H1 (cell line): ENCODE measurements at regions not wholly inside any gene's neighbourhood (a gene's known extent, or its start where the extent isn't known, plus 50 kb on each side); places are given as distances from the start of the nearest gene placed in this dataset.

Source experiments
- CTCF ChIA-PET: fragments of 300-600 bp; sonication (Branson Sonifier 250); formaldehyde crosslinking; loops from one replicate; lab custom pipeline; 2021; ENCODE audit not compliant: partially characterized antibody; lab: Charles Lee
- POLR2A ChIA-PET: fragments of 300-600 bp; sonication (Branson Sonifier 250); formaldehyde crosslinking; loops from one replicate; lab custom pipeline; 2021; ENCODE audit warnings: inconsistent platforms; ENCODE audit not compliant: partially characterized antibody; lab: Charles Lee
- DNase-seq, 2 experiments: peaks; one replicate each; pipeline versions ENCODE4 v3.0.0 to v3.0.0-alpha.2; 2010 to 2022; ENCODE audit warnings: low spot score in 2 of 2, low read depth in 1 of 2, mixed read lengths in 1 of 2
- FAIRE-seq: peaks from 2 replicates; lab custom pipeline; 2011; peaks lifted over from hg19 to GRCh38; lab: Jason Lieb, UNC
- H2AFZ ChIP-seq: 2 replicates; pipeline ENCODE4 v1.8.1; 2012; ENCODE audit warnings: low read length, inconsistent platforms
- H2AK5ac ChIP-seq: 2 replicates; pipeline ENCODE4 v1.6.1; 2013; ENCODE audit warnings: low read depth, low read length
- H2BK120ac ChIP-seq: replicated peaks from 2 replicates; pipeline ENCODE3; 2013; ENCODE audit warnings: low read depth, low read length, inconsistent platforms
- H2BK12ac ChIP-seq: 2 replicates; pipeline ENCODE4 v1.6.1; 2013; ENCODE audit warnings: low read depth, low read length
- H2BK15ac ChIP-seq: 2 replicates; pipeline ENCODE4 v1.6.1; 2013; ENCODE audit warnings: low read length
- H2BK20ac ChIP-seq: 2 replicates; pipeline ENCODE4 v1.6.1; 2013; ENCODE audit warnings: low read length
- H2BK5ac ChIP-seq: 2 replicates; pipeline ENCODE4 v1.6.1; 2013; ENCODE audit warnings: low read depth, low read length
- H3K14ac ChIP-seq: 2 replicates; pipeline ENCODE4 v1.6.1; 2013; ENCODE audit warnings: inconsistent platforms; ENCODE audit not compliant: insufficient read length
- H3K18ac ChIP-seq: 2 replicates; pipeline ENCODE4 v1.6.1; 2013; ENCODE audit warnings: low read length; ENCODE audit errors: extremely low read depth
- H3K23ac ChIP-seq: 2 replicates; pipeline ENCODE4 v1.6.1; 2013; ENCODE audit warnings: inconsistent platforms; ENCODE audit not compliant: insufficient read length
- H3K23me2 ChIP-seq: 2 replicates; pipeline ENCODE4 v1.6.1; 2013; ENCODE audit warnings: low read depth, low read length
- H3K27ac ChIP-seq: 2 replicates; pipeline ENCODE4 v1.6.1; 2011; ENCODE audit warnings: low read depth, low read length, inconsistent platforms
- H3K27me3 ChIP-seq, 4 experiments: replicated peaks in 1 of 4; 1 replicate in 1 of 4; 2 replicates in 3 of 4; pipeline versions ENCODE4 v1.6.1 to v1.8.1; 2011 to 2013; ENCODE audit warnings: low read length in 3 of 4, mild to moderate bottlenecking in 3 of 4, inconsistent platforms in 2 of 4, mixed read lengths in 2 of 4, moderate library complexity in 1 of 4; ENCODE audit not compliant: control insufficient read depth in 3 of 4, insufficient read depth in 3 of 4; ENCODE audit errors: extremely low read depth in 1 of 4
- H3K36me3 ChIP-seq, 4 experiments: 2 replicates each; pipeline versions ENCODE4 v1.6.1 to v1.8.1; 2011 to 2013; ENCODE audit warnings: mild to moderate bottlenecking in 4 of 4, low read length in 3 of 4, moderate library complexity in 2 of 4, control low read depth in 1 of 4, inconsistent platforms in 1 of 4; ENCODE audit not compliant: insufficient read depth in 4 of 4, control insufficient read depth in 2 of 4
- H3K4ac ChIP-seq: replicated peaks from 2 replicates; pipeline ENCODE3; 2013; ENCODE audit warnings: low read length, low read depth, mixed read lengths, inconsistent platforms; ENCODE audit not compliant: insufficient read length
- H3K4me1 ChIP-seq, 4 experiments: replicated peaks in 1 of 4; 1 replicate in 1 of 4; 2 replicates in 3 of 4; pipeline versions ENCODE4 v1.6.1 to v1.8.1; 2011 to 2013; ENCODE audit warnings: low read length in 3 of 4, inconsistent platforms in 2 of 4, mixed read lengths in 1 of 4; ENCODE audit not compliant: insufficient read depth in 4 of 4, control insufficient read depth in 3 of 4
- H3K4me2 ChIP-seq, 2 experiments: 2 replicates each; pipeline versions ENCODE4 v1.6.1 to v1.8.1; 2011 to 2013; ENCODE audit warnings: low read depth in 2 of 2, low read length in 2 of 2, control low read depth in 1 of 2, inconsistent platforms in 1 of 2, mild to moderate bottlenecking in 1 of 2; ENCODE audit not compliant: insufficient read depth in 1 of 2
- H3K4me3 ChIP-seq, 4 experiments: fragments of 200-600, 300-600 bp in 1 of 4; sonication (generic), shearing (Covaris generic), sonication (Bioruptor Twin) in 1 of 4; 2 replicates each; pipeline versions ENCODE4 v1.5.1 to v1.8.1; 2011 to 2016; ENCODE audit warnings: low read length in 4 of 4, low read depth in 3 of 4, control low read depth in 2 of 4, inconsistent platforms in 2 of 4, mild to moderate bottlenecking in 2 of 4, mixed read lengths in 1 of 4, moderate library complexity in 1 of 4; ENCODE audit not compliant: insufficient read depth in 2 of 4; ENCODE audit errors: extremely low read depth in 1 of 4
- H3K56ac ChIP-seq: replicated peaks from 2 replicates; pipeline ENCODE3; 2013; ENCODE audit warnings: low read depth, mild to moderate bottlenecking, mixed read lengths, low read length, inconsistent platforms; ENCODE audit not compliant: insufficient read length
- H3K79me1 ChIP-seq: 2 replicates; pipeline ENCODE4 v1.6.1; 2013; ENCODE audit warnings: low read depth, low read length, control low read depth
- H3K79me2 ChIP-seq, 2 experiments: 2 replicates each; pipeline versions ENCODE4 v1.6.1 to v1.8.1; 2012 to 2013; ENCODE audit warnings: low read length in 2 of 2, mild to moderate bottlenecking in 2 of 2, inconsistent platforms in 1 of 2; ENCODE audit not compliant: insufficient read depth in 2 of 2, control insufficient read depth in 1 of 2
- H3K9ac ChIP-seq, 4 experiments: replicated peaks in 1 of 4; 1 replicate in 1 of 4; 2 replicates in 3 of 4; pipeline versions ENCODE4 v1.6.1 to v1.8.1; 2011 to 2013; ENCODE audit warnings: low read depth in 3 of 4, low read length in 3 of 4, control low read depth in 2 of 4, mild to moderate bottlenecking in 2 of 4, moderate library complexity in 2 of 4, inconsistent platforms in 1 of 4; ENCODE audit errors: extremely low read depth in 1 of 4
- H3K9me3 ChIP-seq, 2 experiments: 2 replicates each; pipeline versions ENCODE4 v1.6.1 to v1.8.1; 2012 to 2013; ENCODE audit warnings: mild to moderate bottlenecking in 2 of 2, moderate library complexity in 2 of 2, control low read depth in 1 of 2, inconsistent platforms in 1 of 2, low read depth in 1 of 2, low read length in 1 of 2, mixed read lengths in 1 of 2; ENCODE audit not compliant: insufficient read depth in 2 of 2
- H4K20me1 ChIP-seq, 2 experiments: replicated peaks in 1 of 2; 2 replicates each; pipeline versions ENCODE3 to v1.8.1; 2011 to 2013; ENCODE audit warnings: inconsistent platforms in 2 of 2, low read length in 2 of 2, mild to moderate bottlenecking in 1 of 2; ENCODE audit not compliant: insufficient read depth in 2 of 2, control insufficient read depth in 1 of 2
- H4K5ac ChIP-seq: 2 replicates; pipeline ENCODE4 v1.6.1; 2013; ENCODE audit warnings: low read length, low read depth, mixed read lengths, inconsistent platforms; ENCODE audit not compliant: insufficient read length
- H4K8ac ChIP-seq: 2 replicates; pipeline ENCODE4 v1.8.0; 2013; ENCODE audit warnings: mild to moderate bottlenecking, moderate library complexity, low read length, inconsistent platforms; ENCODE audit not compliant: insufficient read depth; ENCODE audit errors: extremely low read depth
- H4K91ac ChIP-seq: replicated peaks from 2 replicates; pipeline ENCODE3; 2013; ENCODE audit warnings: low read length, mixed read lengths, inconsistent platforms; ENCODE audit not compliant: insufficient read length
- ATF2 ChIP-seq: IDR thresholded peaks from 2 replicates; pipeline ENCODE4 v1.6.1; 2012; ENCODE audit warnings: low read length, inconsistent platforms
- ATF3 ChIP-seq: IDR thresholded peaks from 2 replicates; pipeline ENCODE4 v1.6.1; 2011; ENCODE audit warnings: low read depth, mild to moderate bottlenecking, low read length; ENCODE audit not compliant: insufficient read depth
- BCL11A ChIP-seq, 2 experiments: IDR thresholded peaks; one replicate each; pipeline ENCODE4 v1.6.1; 2011; ENCODE audit warnings: low read depth in 2 of 2, low read length in 2 of 2, mild to moderate bottlenecking in 2 of 2
- CEBPB ChIP-seq: IDR thresholded peaks from 2 replicates; pipeline ENCODE4 v1.6.1; 2012; ENCODE audit warnings: low read depth, low read length
- CHD1 ChIP-seq: IDR thresholded peaks from 2 replicates; pipeline ENCODE4 v1.6.1; 2012; ENCODE audit warnings: low read depth, low read length, improper control_type of control experiment
- EZH2 ChIP-seq: fragments of 200-600 bp; sonication (generic); IDR thresholded peaks from 2 replicates; pipeline ENCODE4 v1.7.1; 2012; ENCODE audit warnings: low read depth, mild to moderate bottlenecking, moderate library complexity, low read length, inconsistent platforms; ENCODE audit not compliant: severe bottlenecking
- GABPA ChIP-seq: IDR thresholded peaks from 2 replicates; pipeline ENCODE4 v1.6.1; 2011; ENCODE audit warnings: mild to moderate bottlenecking, low read length, moderate library complexity, borderline replicate concordance; ENCODE audit not compliant: insufficient read depth
- JUN ChIP-seq: IDR thresholded peaks from 2 replicates; pipeline ENCODE4 v1.6.1; 2011; ENCODE audit warnings: low read depth, mild to moderate bottlenecking, improper control_type of control experiment, low read length
- KDM5A ChIP-seq: fragments of 200-600 bp; IDR thresholded peaks from 2 replicates; pipeline ENCODE4 v1.7.1; 2012; ENCODE audit warnings: mild to moderate bottlenecking, low read length, inconsistent platforms, mixed read lengths
- MAX ChIP-seq: IDR thresholded peaks from 2 replicates; pipeline ENCODE4 v1.6.1; 2012; ENCODE audit warnings: inconsistent platforms
- NANOG ChIP-seq: IDR thresholded peaks from 2 replicates; pipeline ENCODE4 v1.6.1; 2011; ENCODE audit warnings: low read length, low read depth, mild to moderate bottlenecking, inconsistent platforms; ENCODE audit not compliant: insufficient read depth, poor library complexity, severe bottlenecking
- POLR2A ChIP-seq, 2 experiments: IDR thresholded peaks; 1 replicate in 1 of 2; 2 replicates in 1 of 2; pipeline ENCODE4 v1.6.1; 2011; ENCODE audit warnings: low read depth in 2 of 2, low read length in 2 of 2, mild to moderate bottlenecking in 2 of 2; ENCODE audit errors: control extremely low read depth in 1 of 2
- WGBS, 2 experiments: shearing (Covaris generic) in 1 of 2; methylation state at CpG; one replicate each; pipeline versions ENCODE4 v1.1.6 to v1.1.7; 2013 to 2015; ENCODE audit warnings: low lambda C conversion rate in 2 of 2, mixed read lengths in 2 of 2, inconsistent platforms in 1 of 2, low coverage in 1 of 2, missing lambda C conversion rate in 1 of 2; ENCODE audit not compliant: insufficient replicate concordance in 2 of 2, insufficient coverage in 1 of 2, insufficient read length in 1 of 2; ENCODE audit errors: extremely low coverage in 1 of 2, missing lambda C conversion rate in 1 of 2; 5-methylcytosine and 5-hydroxymethylcytosine counted together

DNA sequence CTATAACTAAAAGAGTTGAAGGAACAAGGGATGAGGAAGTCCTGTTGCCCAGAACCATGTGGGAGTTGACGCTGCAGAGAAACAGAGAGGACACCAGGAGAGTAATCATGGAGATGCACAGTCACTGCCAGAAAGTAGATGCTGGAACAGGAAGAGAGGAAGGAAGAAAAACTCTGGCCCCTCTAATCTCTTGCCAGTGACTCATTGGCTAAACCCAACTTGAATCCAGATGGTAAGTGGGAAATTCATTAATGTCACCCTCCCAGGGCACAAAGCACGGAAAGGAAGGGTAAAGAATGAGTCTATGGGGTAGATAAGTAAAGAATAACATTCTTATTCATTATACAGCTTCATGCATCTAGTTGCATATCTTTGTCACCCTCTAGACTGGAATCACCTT lies 631.9 kb downstream of the PRELID2 start:
- H3K9me3 ChIP-seq: no peaks in the 10 kb centered on the region
- no peak overlapping the region for H3K18ac ChIP-seq
- H4K5ac ChIP-seq: no peak overlapping the region
- no peaks in the 10 kb centered on the region for H3K36me3 ChIP-seq
- H3K14ac ChIP-seq: no peak overlapping the region
- no peak overlapping the region for H2AFZ ChIP-seq
- H3K4me1 ChIP-seq: no peaks in the 10 kb centered on the region
- no peak overlapping the region for H3K23ac ChIP-seq
- no peak overlapping the region for H3K27ac ChIP-seq
- H2BK120ac ChIP-seq: no peak overlapping the region
- H3K23me2 ChIP-seq: no peaks in the 10 kb centered on the region
- H2BK15ac ChIP-seq: no peak overlapping the region
- H3K79me1 ChIP-seq: no peaks in the 10 kb centered on the region
- H2AK5ac ChIP-seq: no peak overlapping the region
- no peak overlapping the region for H3K4me2 ChIP-seq
- no peak overlapping the region for H3K4me3 ChIP-seq
- H4K20me1 ChIP-seq: no peaks in the 10 kb centered on the region
- FAIRE-seq (no peak), DNase-seq (no peak)
- no peak overlapping the region for H4K8ac ChIP-seq
- H4K91ac ChIP-seq: no peak overlapping the region
- no peaks in the 10 kb centered on the region for H3K79me2 ChIP-seq
- CTCF ChIA-PET: no interaction called here
- POLR2A ChIA-PET: no interaction called here
- no peak overlapping the region for H3K9ac ChIP-seq
- H2BK20ac ChIP-seq: no peak overlapping the region
- WGBS, 2 experiments: 100% methylated on average over 2 of the region's 2 CpGs; no CpG with 5 or more reads in 1 of the 2 experiments
- no peak overlapping the region for H3K56ac ChIP-seq
- H2BK5ac ChIP-seq: no peak overlapping the region
- no peak overlapping the region for H2BK12ac ChIP-seq
- no peak overlapping the region for H3K4ac ChIP-seq
- H3K27me3 ChIP-seq: no peaks in the 10 kb centered on the region
- no peak for TF ChIP-seq POLR2A (IDR thresholded peaks at IDR 0.05; ENCODE audit: control extremely low read depth in 1 of 2, low read depth in 2 of 2, low read length in 2 of 2)
- no peak for TF ChIP-seq ATF2
- no peak for TF ChIP-seq MAX
- no peak for TF ChIP-seq GABPA
- TF ChIP-seq BCL11A (IDR thresholded peaks at IDR 0.05; ENCODE audit: low read depth in 2 of 2, low read length in 2 of 2): no peak
- TF ChIP-seq KDM5A: no peak
- no peak for TF ChIP-seq CHD1
- no peak for TF ChIP-seq EZH2
- TF ChIP-seq JUN: no peak
- TF ChIP-seq ATF3: no peak
- TF ChIP-seq NANOG: no peak
- no peak for TF ChIP-seq CEBPB
